ENCODE measurements at regions not wholly inside any gene's neighbourhood (a gene's known extent, or its start where the extent isn't known, plus 50 kb on each side); places are given as distances from the start of the nearest gene placed in this dataset.

DNA sequence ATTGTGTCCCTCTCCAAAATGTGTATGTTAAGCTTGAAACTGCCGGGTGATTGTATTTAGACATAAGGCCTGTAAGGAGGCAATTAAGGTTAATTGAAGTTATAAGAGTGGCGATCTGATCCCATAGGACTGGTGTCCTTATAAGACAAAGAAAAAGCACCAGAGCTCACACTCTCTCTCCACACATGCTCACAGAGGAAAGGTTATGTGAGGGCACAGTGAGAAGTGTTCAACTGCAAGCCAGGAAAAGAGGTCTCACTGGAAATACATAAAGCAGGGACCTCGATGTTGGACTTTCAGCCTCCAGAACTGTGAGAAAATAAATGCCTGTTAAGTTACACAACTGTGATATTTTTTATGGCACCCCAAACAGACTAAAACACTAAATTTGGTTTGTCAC lies 1233.8 kb upstream of the CNTN5 start:
- Histone ChIP-seq H3K9ac (ENCODE audit: low read depth in 1 of 2, low read length in 2 of 2) (no peak overlapping the region), H3K36me3 (ENCODE audit: control insufficient read depth in 4 of 4, insufficient read depth in 3 of 4, low read depth in 1 of 4, low read length in 3 of 4) (no peaks in the 10 kb centered on the region), H3K27ac (ENCODE audit: low read depth in 1 of 2, low read length in 2 of 2) (no peak overlapping the region), H3K9me3 (ENCODE audit: control insufficient read depth in 4 of 4, low read length in 3 of 4) (no peaks in the 10 kb centered on the region), H3K4me1 (ENCODE audit: control insufficient read depth in 4 of 4, insufficient read depth in 4 of 4, low read length in 3 of 4) (no peaks in the 10 kb centered on the region), H3K4me3 (ENCODE audit: low read depth in 1 of 3, low read length in 3 of 3) (no peak overlapping the region), H3K27me3 (ENCODE audit: control insufficient read depth in 4 of 4, insufficient read depth in 4 of 4, low read length in 3 of 4) (no peaks in the 10 kb centered on the region)
- TF ChIP-seq FOXA1 (IDR thresholded peaks at IDR 0.05) (no peak), SP1 (IDR thresholded peaks at IDR 0.05) (no peak), NR2F2 (IDR thresholded peaks at IDR 0.05) (no peak), RXRA (IDR thresholded peaks at IDR 0.05) (no peak), TAF1 (conservative IDR thresholded peaks at IDR 0.05) (no peak), CTCF (IDR thresholded peaks at IDR 0.05; ENCODE audit: low read depth, low read length, missing input control) (no peak), ZBTB33 (IDR thresholded peaks at IDR 0.05) (no peak)
- TF ChIP-seq, protein P1, sequence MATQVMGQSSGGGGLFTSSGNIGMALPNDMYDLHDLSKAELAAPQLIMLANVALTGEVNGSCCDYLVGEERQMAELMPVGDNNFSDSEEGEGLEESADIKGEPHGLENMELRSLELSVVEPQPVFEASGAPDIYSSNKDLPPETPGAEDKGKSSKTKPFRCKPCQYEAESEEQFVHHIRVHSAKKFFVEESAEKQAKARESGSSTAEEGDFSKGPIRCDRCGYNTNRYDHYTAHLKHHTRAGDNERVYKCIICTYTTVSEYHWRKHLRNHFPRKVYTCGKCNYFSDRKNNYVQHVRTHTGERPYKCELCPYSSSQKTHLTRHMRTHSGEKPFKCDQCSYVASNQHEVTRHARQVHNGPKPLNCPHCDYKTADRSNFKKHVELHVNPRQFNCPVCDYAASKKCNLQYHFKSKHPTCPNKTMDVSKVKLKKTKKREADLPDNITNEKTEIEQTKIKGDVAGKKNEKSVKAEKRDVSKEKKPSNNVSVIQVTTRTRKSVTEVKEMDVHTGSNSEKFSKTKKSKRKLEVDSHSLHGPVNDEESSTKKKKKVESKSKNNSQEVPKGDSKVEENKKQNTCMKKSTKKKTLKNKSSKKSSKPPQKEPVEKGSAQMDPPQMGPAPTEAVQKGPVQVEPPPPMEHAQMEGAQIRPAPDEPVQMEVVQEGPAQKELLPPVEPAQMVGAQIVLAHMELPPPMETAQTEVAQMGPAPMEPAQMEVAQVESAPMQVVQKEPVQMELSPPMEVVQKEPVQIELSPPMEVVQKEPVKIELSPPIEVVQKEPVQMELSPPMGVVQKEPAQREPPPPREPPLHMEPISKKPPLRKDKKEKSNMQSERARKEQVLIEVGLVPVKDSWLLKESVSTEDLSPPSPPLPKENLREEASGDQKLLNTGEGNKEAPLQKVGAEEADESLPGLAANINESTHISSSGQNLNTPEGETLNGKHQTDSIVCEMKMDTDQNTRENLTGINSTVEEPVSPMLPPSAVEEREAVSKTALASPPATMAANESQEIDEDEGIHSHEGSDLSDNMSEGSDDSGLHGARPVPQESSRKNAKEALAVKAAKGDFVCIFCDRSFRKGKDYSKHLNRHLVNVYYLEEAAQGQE (IDR thresholded peaks at IDR 0.05) = no peak
- 81% methylated on average over 3 of the region's 3 CpGs for WGBS
- DNase-seq (ENCODE audit: low spot score) = no peak

- H3K27ac ChIP-seq (ENCODE audit: low read depth in 1 of 2, low read length in 2 of 2) = no peak overlapping the region
- H3K36me3 ChIP-seq (ENCODE audit: control insufficient read depth in 4 of 4, insufficient read depth in 3 of 4, low read depth in 1 of 4, low read length in 3 of 4) = no peaks in the 10 kb centered on the region
- no peaks in the 10 kb centered on the region for H3K9me3 ChIP-seq (ENCODE audit: control insufficient read depth in 4 of 4, low read length in 3 of 4)
- no peaks in the 10 kb centered on the region for H3K27me3 ChIP-seq (ENCODE audit: control insufficient read depth in 4 of 4, insufficient read depth in 4 of 4, low read length in 3 of 4)
- H3K4me1 ChIP-seq (ENCODE audit: control insufficient read depth in 4 of 4, insufficient read depth in 4 of 4, low read length in 3 of 4) = no peaks in the 10 kb centered on the region
- no peak overlapping the region for H3K9ac ChIP-seq (ENCODE audit: low read depth in 1 of 2, low read length in 2 of 2)
- 40% methylated on average over 2 of the region's 2 CpGs for WGBS
- TF ChIP-seq CTCF (IDR thresholded peaks at IDR 0.05; ENCODE audit: low read depth, low read length, missing input control) = no peak
- TF ChIP-seq YY1 (IDR thresholded peaks at IDR 0.05) = no peak
- TF ChIP-seq, protein P2, sequence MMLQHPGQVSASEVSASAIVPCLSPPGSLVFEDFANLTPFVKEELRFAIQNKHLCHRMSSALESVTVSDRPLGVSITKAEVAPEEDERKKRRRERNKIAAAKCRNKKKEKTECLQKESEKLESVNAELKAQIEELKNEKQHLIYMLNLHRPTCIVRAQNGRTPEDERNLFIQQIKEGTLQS (IDR thresholded peaks at IDR 0.05) = no peak
- no peak for TF ChIP-seq MAX (IDR thresholded peaks at IDR 0.05)
- no peak for TF ChIP-seq HNF4A (conservative IDR thresholded peaks at IDR 0.05)
- TF ChIP-seq ZBTB33 (IDR thresholded peaks at IDR 0.05) = no peak
- H3K4me3 ChIP-seq (ENCODE audit: low read depth in 1 of 3, low read length in 3 of 3) = no peak overlapping the region
- no peak for DNase-seq (ENCODE audit: low spot score)
Measured at GRCh38 chr11:97794876-97795275, 1225.9 kb upstream of the CNTN5 start.
